Tongue (tissue), 1 donor: ENCODE measurements at regions not wholly inside any gene's neighbourhood (a gene's known extent, or its start where the extent isn't known, plus 50 kb on each side); places are given as distances from the start of the nearest gene placed in this dataset.
"Not testable (repeated sequence)": the region's sequence is repeated elsewhere in the genome, so short reads cannot be mapped to it uniquely, and the experiment has no call there.

Experiments
- DNase-seq: peaks from one replicate; pipeline ENCODE4 v3.0.0-alpha.2; 2015

- no peak for DNase-seq
Measured at GRCh38 chr9:13001989-13002580, 227.3 kb downstream of the LURAP1L start.

GRCh38 chr9:13002740-13003139, 227.9 kb downstream of the LURAP1L start:
- no peak for DNase-seq

GRCh38 chr9:13009871-13010270, 235.1 kb downstream of the LURAP1L start:
- DNase-seq = no peak

GRCh38 chr9:13013991-13014883, 239.4 kb downstream of the LURAP1L start:
- DNase-seq = no peak

GRCh38 chr9:13017260-13017659, 242.4 kb downstream of the LURAP1L start:
- DNase-seq = no peak

GRCh38 chr9:13020146-13021040, 245.6 kb downstream of the LURAP1L start:
- DNase-seq = peak; percentile 56

- DNase-seq = no peak
Measured at GRCh38 chr9:13022756-13023155, 247.9 kb downstream of the LURAP1L start.

GRCh38 chr9:13023498-13023897, 248.7 kb downstream of the LURAP1L start:
- DNase-seq = no peak

GRCh38 chr9:13026956-13027355, 252.1 kb downstream of the LURAP1L start:
- no peak for DNase-seq

- DNase-seq = peak; percentile 48
Measured at GRCh38 chr9:13027879-13028278, 251.6 kb downstream of the MPDZ start.

GRCh38 chr9:13032585-13032984, 246.9 kb downstream of the MPDZ start:
- no peak for DNase-seq

- peak; percentile 91 for DNase-seq
Measured at GRCh38 chr9:13033959-13034693, 245.4 kb downstream of the MPDZ start.

GRCh38 chr9:13034694-13035002, 244.8 kb downstream of the MPDZ start:
- peak; percentile 51 for DNase-seq

- DNase-seq = no peak
Measured at GRCh38 chr9:13035822-13036221, 243.7 kb downstream of the MPDZ start.

GRCh38 chr9:13037808-13038207, 241.7 kb downstream of the MPDZ start:
- DNase-seq = not testable (repeated sequence)

GRCh38 chr9:13047827-13048587, 231.5 kb downstream of the MPDZ start:
- DNase-seq = no peak

GRCh38 chr9:13049223-13049622, 230.3 kb downstream of the MPDZ start:
- DNase-seq = no peak

GRCh38 chr9:13053504-13053903, 226.0 kb downstream of the MPDZ start:
- DNase-seq = no peak

GRCh38 chr9:13054389-13054788, 225.1 kb downstream of the MPDZ start:
- no peak for DNase-seq
